Activated T-helper 1 cell treated with anti-CD3 and anti-CD28 coated beads, Interleukin-12 subunit alpha, Interleukin-12 subunit beta, Interleukin-2, Interleukin-4 antibody, amounts not matched to agents 30 ng/mL and 10 ng/mL and 1 ng/mL, durations not matched to agents 14 hours and 24 hours and 36 hours (primary cell): ENCODE measurements at regions not wholly inside any gene's neighbourhood (a gene's known extent, or its start where the extent isn't known, plus 50 kb on each side); places are given as distances from the start of the nearest gene placed in this dataset.
"Not testable (repeated sequence)": the region's sequence is repeated elsewhere in the genome, so short reads cannot be mapped to it uniquely, and the experiment has no call there.

Source experiments
- DNase-seq: peaks from one replicate; pipeline ENCODE4 v3.0.0; 2021; ENCODE audit warnings: low spot score
- H3K27ac Mint-ChIP-seq: one replicate; pipeline ENCODE4 v1.8.0; 2021; ENCODE audit warnings: mild to moderate bottlenecking, mixed read lengths
- H3K27me3 Mint-ChIP-seq: one replicate; pipeline ENCODE4 v1.8.0; 2022; ENCODE audit warnings: mild to moderate bottlenecking, moderate library complexity, mixed read lengths; ENCODE audit not compliant: insufficient read depth
- H3K36me3 Mint-ChIP-seq: one replicate; pipeline ENCODE4 v1.8.0; 2021; ENCODE audit warnings: low read depth, mixed read lengths
- H3K4me1 Mint-ChIP-seq: one replicate; pipeline ENCODE4 v1.8.0; 2021; ENCODE audit warnings: low read depth, mixed read lengths
- H3K4me3 Mint-ChIP-seq: one replicate; pipeline ENCODE4 v1.8.0; 2021; ENCODE audit warnings: mild to moderate bottlenecking, moderate library complexity, mixed read lengths
- H3K9me3 Mint-ChIP-seq: one replicate; pipeline ENCODE4 v1.8.0; 2021; ENCODE audit warnings: mixed read lengths
- intact Hi-C: fragments of 100-400 bp; cut with micrococcal nuclease; formaldehyde crosslinking; loops from one replicate; pipeline ENCODE4 v1.15.1; 2024

GRCh38 chr15:89021886-89022285 lies 66.4 kb upstream of the ABHD2 start:
- DNase-seq, intact Hi-C loops, H3K4me3 Mint-ChIP-seq: not testable (repeated sequence)

GRCh38 chr15:89023311-89023961 lies 64.8 kb upstream of the ABHD2 start:
- DNase-seq = no peak
- intact Hi-C loops = no loop called here
- H3K27ac Mint-ChIP-seq = no peak overlapping the region
- no peak overlapping the region for H3K4me3 Mint-ChIP-seq
- peaks cover 3% of the 10 kb centered on the region for H3K9me3 Mint-ChIP-seq
- no peaks in the 10 kb centered on the region for H3K36me3 Mint-ChIP-seq
- H3K27me3 Mint-ChIP-seq = peaks cover 15% of the 10 kb centered on the region
- peaks cover 8% of the 10 kb centered on the region for H3K4me1 Mint-ChIP-seq

More at GRCh38 chr15:89021886-89022285, 66.4 kb upstream of the ABHD2 start:
- H3K9me3 Mint-ChIP-seq, H3K36me3 Mint-ChIP-seq, H3K27ac Mint-ChIP-seq: not testable (repeated sequence)
- H3K4me1 Mint-ChIP-seq = peaks cover 21% of the 10 kb centered on the region
- peaks cover 20% of the 10 kb centered on the region for H3K27me3 Mint-ChIP-seq

GRCh38 chr15:89024418-89024817 lies 63.8 kb upstream of the ABHD2 start:
- H3K27ac Mint-ChIP-seq = no peak overlapping the region
- no peak overlapping the region for H3K4me3 Mint-ChIP-seq
- intact Hi-C loops = no loop called here
- peaks cover 3% of the 10 kb centered on the region for H3K4me1 Mint-ChIP-seq
- H3K27me3 Mint-ChIP-seq = peaks cover 14% of the 10 kb centered on the region
- no peak for DNase-seq
- no peaks in the 10 kb centered on the region for H3K36me3 Mint-ChIP-seq
- H3K9me3 Mint-ChIP-seq = peaks cover 3% of the 10 kb centered on the region

- H3K4me1 Mint-ChIP-seq = no peaks in the 10 kb centered on the region
- H3K36me3 Mint-ChIP-seq = no peaks in the 10 kb centered on the region
- intact Hi-C loops = no loop called here
- H3K27me3 Mint-ChIP-seq = peaks cover 11% of the 10 kb centered on the region
- H3K9me3 Mint-ChIP-seq = peaks cover 3% of the 10 kb centered on the region
- no peak overlapping the region for H3K4me3 Mint-ChIP-seq
- H3K27ac Mint-ChIP-seq = no peak overlapping the region
- no peak for DNase-seq
These were observed 62.1 kb upstream of the ABHD2 start for GRCh38 chr15:89026167-89026566.

- no peak overlapping the region for H3K4me3 Mint-ChIP-seq
These were observed 60.2 kb upstream of the ABHD2 start for GRCh38 chr15:89028036-89028435.

GRCh38 chr15:89030311-89030710 lies 57.9 kb upstream of the ABHD2 start:
- Mint-ChIP-seq H3K9me3 (peaks cover 2% of the 10 kb centered on the region), H3K4me3 (no peak overlapping the region), H3K4me1 (no peaks in the 10 kb centered on the region), H3K27ac (no peak overlapping the region), H3K27me3 (peaks cover 15% of the 10 kb centered on the region), H3K36me3 (no peaks in the 10 kb centered on the region)
- intact Hi-C loops = no loop called here
- DNase-seq = no peak

More at GRCh38 chr15:89028036-89028435, 60.2 kb upstream of the ABHD2 start:
- Mint-ChIP-seq H3K27me3 (peaks cover 11% of the 10 kb centered on the region), H3K9me3 (peaks cover 3% of the 10 kb centered on the region), H3K4me1 (no peaks in the 10 kb centered on the region), H3K27ac (no peak overlapping the region), H3K36me3 (no peaks in the 10 kb centered on the region)
- intact Hi-C loops = no loop called here
- DNase-seq = no peak

GRCh38 chr15:89031637-89032285 lies 56.5 kb upstream of the ABHD2 start:
- peaks cover 22% of the 10 kb centered on the region for H3K27me3 Mint-ChIP-seq
- DNase-seq, H3K4me3 Mint-ChIP-seq, H3K36me3 Mint-ChIP-seq, H3K9me3 Mint-ChIP-seq, H3K4me1 Mint-ChIP-seq, intact Hi-C loops, H3K27ac Mint-ChIP-seq: not testable (repeated sequence)

GRCh38 chr15:89034305-89034704 lies 54.0 kb upstream of the ABHD2 start:
- Mint-ChIP-seq H3K4me1 (no peaks in the 10 kb centered on the region), H3K36me3 (no peaks in the 10 kb centered on the region), H3K27ac (no peak overlapping the region), H3K27me3 (peaks cover 36% of the 10 kb centered on the region), H3K4me3 (no peak overlapping the region), H3K9me3 (no peaks in the 10 kb centered on the region)
- intact Hi-C loops = no loop called here
- no peak for DNase-seq

- Mint-ChIP-seq H3K9me3 (no peaks in the 10 kb centered on the region), H3K4me3 (no peak overlapping the region), H3K4me1 (no peaks in the 10 kb centered on the region), H3K36me3 (no peaks in the 10 kb centered on the region), H3K27ac (no peak overlapping the region), H3K27me3 (peaks cover 36% of the 10 kb centered on the region)
- intact Hi-C loops = no loop called here
- DNase-seq = no peak
These were observed 53.1 kb upstream of the ABHD2 start for GRCh38 chr15:89035150-89035549.

GRCh38 chr15:89035658-89036057 lies 52.6 kb upstream of the ABHD2 start:
- DNase-seq = no peak
- intact Hi-C loops = no loop called here
- H3K27me3 Mint-ChIP-seq = peaks cover 36% of the 10 kb centered on the region
- no peak overlapping the region for H3K4me3 Mint-ChIP-seq
- no peaks in the 10 kb centered on the region for H3K4me1 Mint-ChIP-seq
- H3K27ac Mint-ChIP-seq = no peak overlapping the region
- H3K36me3 Mint-ChIP-seq = no peaks in the 10 kb centered on the region
- no peaks in the 10 kb centered on the region for H3K9me3 Mint-ChIP-seq

- no peaks in the 10 kb centered on the region for H3K4me1 Mint-ChIP-seq
- intact Hi-C loops = no loop called here
- DNase-seq = no peak
- H3K27me3 Mint-ChIP-seq = peaks cover 39% of the 10 kb centered on the region
- H3K4me3 Mint-ChIP-seq = no peak overlapping the region
- H3K9me3 Mint-ChIP-seq = no peaks in the 10 kb centered on the region
- H3K27ac Mint-ChIP-seq = no peak overlapping the region
- no peaks in the 10 kb centered on the region for H3K36me3 Mint-ChIP-seq
These were observed 50.1 kb upstream of the ABHD2 start for GRCh38 chr15:89038146-89038545.
